A549 (cell line): ENCODE measurements at regions not wholly inside any gene's neighbourhood (a gene's known extent, or its start where the extent isn't known, plus 50 kb on each side); places are given as distances from the start of the nearest gene placed in this dataset.

ENCODE experiments used
- POLR2A ChIP-seq: IDR thresholded peaks from 2 replicates; pipeline ENCODE4 v1.6.1; 2012; ENCODE audit warnings: mild to moderate bottlenecking, low read length
- POLR2AphosphoS2 ChIP-seq: conservative IDR thresholded peaks from 2 replicates; pipeline ENCODE4 v1.6.1; 2012; ENCODE audit warnings: low read length, improper control_type of control experiment, inconsistent platforms
- RCOR1 ChIP-seq: fragments of 150-350 bp; IDR thresholded peaks from 2 replicates; pipeline ENCODE4 v1.6.1; 2014; ENCODE audit warnings: antibody characterized with exemption, low read length, low read depth
- TF ChIP-seq, protein P1 (sequence below): fragments of >200 bp; sonication (Bioruptor Twin); formaldehyde crosslinking; IDR thresholded peaks from 3 replicates; pipeline ENCODE4 v1.5.1; 2016

DNA sequence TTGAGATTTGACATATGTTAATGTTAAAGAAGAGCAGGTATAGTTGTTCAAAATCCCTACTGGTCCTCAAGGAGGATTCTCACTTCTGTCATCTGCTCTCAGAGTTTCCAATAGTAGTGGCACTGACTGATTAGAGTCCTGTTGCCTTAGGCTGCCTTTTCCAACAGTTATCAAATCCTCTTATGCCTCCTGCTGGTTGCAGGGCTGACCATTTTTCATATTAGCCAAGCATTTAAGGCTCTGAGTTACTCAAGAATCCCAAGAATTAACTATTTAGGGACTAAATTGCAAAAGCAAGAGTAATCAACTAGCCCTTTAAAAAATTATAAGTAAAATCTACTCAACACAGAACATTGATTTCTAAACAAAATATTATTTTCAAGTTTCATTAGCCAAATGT lies 212.0 kb upstream of the CHORDC1 start:
- TF ChIP-seq, protein P1, sequence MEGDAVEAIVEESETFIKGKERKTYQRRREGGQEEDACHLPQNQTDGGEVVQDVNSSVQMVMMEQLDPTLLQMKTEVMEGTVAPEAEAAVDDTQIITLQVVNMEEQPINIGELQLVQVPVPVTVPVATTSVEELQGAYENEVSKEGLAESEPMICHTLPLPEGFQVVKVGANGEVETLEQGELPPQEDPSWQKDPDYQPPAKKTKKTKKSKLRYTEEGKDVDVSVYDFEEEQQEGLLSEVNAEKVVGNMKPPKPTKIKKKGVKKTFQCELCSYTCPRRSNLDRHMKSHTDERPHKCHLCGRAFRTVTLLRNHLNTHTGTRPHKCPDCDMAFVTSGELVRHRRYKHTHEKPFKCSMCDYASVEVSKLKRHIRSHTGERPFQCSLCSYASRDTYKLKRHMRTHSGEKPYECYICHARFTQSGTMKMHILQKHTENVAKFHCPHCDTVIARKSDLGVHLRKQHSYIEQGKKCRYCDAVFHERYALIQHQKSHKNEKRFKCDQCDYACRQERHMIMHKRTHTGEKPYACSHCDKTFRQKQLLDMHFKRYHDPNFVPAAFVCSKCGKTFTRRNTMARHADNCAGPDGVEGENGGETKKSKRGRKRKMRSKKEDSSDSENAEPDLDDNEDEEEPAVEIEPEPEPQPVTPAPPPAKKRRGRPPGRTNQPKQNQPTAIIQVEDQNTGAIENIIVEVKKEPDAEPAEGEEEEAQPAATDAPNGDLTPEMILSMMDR, result no peak
- TF ChIP-seq POLR2AphosphoS2, result no peak
- no peak for TF ChIP-seq RCOR1
- TF ChIP-seq POLR2A, result no peak
